Dedifferentiated amniotic fluid mesenchymal stem cell (primary cell): ENCODE measurements at regions not wholly inside any gene's neighbourhood (a gene's known extent, or its start where the extent isn't known, plus 50 kb on each side); places are given as distances from the start of the nearest gene placed in this dataset.

Experiments used
- DNase-seq: peaks from one replicate; pipeline ENCODE4 v3.0.0-alpha.2; 2016; ENCODE audit errors: extremely low spot score

GRCh38 chr20:21836346-21836745, 130.9 kb downstream of the PAX1 start:
- no peak for DNase-seq

- no peak for DNase-seq
Observed at GRCh38 chr20:21835042-21835441, 129.6 kb downstream of the PAX1 start.

DNA sequence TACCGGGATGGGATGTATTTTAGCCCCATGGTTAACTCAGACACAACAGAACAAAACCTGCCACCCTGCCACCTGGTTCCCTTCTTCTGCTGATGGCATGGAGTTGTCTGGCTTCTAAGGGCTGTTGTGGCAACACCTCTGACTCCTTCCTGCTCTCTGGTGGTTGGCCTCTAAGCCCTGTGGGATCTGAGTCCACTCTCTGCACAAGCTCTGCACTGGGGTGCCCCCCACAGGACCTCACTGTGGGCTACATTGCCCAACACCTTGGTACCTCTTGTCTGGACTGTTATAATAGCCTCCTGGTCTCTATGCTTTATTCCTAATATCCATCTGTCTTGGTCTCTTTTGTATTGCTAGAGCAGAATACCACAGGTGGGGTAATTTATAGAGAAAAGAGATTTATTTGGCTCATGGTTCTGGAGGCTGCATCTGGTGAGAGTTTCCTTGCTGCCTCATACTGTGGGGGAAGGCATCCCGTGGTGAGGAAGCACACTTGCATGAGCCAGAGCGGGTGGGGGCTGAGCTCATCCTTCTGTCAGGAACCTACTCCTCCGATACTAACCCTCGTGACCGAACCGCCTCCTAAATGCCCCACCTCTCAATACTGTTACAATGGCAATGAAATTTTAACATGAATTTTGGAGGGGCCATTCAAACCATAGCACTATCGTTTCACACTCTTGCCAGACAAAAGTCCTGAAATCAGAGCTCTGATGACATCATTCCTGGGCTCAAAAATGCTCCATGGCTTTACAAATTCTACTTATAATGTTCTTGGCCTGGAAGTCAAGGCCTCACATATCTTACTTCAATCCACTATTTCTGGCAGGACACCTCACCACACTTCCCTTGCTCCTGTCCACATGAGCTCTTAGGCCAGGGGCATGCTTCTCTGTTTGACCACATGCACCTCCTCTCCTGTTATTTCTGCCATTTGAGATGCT, 127.2 kb downstream of the PAX1 start:
- no peak for DNase-seq

GRCh38 chr20:21826976-21827375, 121.5 kb downstream of the PAX1 start:
- DNase-seq, result no peak

GRCh38 chr20:21821358-21821757, 115.9 kb downstream of the PAX1 start:
- DNase-seq, result no peak

- DNase-seq, result no peak
Observed at GRCh38 chr20:21820688-21821087, 115.2 kb downstream of the PAX1 start.

- DNase-seq, result no peak
Observed at GRCh38 chr20:21820045-21820444, 114.6 kb downstream of the PAX1 start.

- no peak for DNase-seq
Observed at GRCh38 chr20:21812379-21812778, 106.9 kb downstream of the PAX1 start.

- no peak for DNase-seq
Observed at GRCh38 chr20:21809961-21810523, 104.6 kb downstream of the PAX1 start.

GRCh38 chr20:21808863-21809664, 103.6 kb downstream of the PAX1 start:
- DNase-seq, result no peak

DNA sequence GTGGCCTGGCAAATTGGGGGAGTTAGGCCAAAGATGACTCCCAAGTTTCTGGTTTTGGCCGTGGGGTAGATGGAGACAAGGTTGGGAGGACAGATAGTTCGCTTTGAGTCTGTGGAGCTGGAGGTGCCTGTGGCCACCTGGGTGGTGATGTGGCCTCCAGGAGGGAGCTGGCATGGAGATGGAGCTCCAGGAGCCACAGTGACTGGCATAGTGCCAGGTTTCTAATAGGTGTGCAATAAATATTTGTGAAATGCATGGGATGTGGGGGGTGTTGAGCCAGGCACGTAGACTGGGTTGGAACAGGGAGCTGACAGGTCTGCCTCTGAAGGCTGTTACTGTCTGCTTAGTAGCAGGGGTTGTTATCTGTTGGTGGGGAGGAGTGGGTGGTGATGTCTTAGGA, 102.7 kb downstream of the PAX1 start:
- no peak for DNase-seq

DNA sequence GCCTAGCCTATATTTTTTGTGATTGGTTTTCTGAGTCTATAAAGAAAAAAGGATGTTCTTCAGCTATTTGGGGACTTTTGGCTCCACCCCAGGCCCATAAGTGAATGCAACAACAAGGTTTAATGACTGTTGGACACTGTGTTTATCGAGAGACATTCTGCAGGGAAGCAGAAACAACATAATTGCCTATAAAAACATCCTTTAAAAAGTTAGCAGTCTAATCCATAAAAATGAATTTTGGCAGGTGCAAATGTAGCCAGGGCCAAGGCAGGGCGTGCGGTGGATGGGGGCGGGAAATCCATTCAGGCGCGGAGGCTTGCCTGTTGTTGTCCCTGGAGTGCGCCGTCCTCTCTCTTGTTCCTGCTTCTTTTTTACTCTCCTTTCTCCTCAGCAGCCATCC, 99.3 kb downstream of the PAX1 start:
- DNase-seq, result no peak

DNA sequence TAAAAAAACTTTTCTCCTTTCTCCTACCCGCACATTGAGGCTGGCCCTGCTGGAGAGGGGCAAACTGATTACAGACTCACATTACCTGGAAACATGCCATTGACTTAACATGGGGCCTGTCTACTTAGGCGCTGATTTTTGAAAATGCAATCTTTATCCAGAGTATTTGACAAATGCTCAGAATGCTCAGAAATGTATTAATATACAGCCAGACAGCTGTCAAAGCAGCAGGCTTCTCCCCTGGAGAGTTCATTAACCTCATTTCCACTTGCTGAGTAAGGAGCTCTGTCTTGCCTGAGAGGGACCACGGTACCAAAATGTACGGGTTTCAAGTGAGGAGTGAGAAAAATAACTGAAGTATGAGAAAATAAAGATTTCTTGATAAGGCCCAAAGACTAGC, 95.7 kb downstream of the PAX1 start:
- no peak for DNase-seq

DNA sequence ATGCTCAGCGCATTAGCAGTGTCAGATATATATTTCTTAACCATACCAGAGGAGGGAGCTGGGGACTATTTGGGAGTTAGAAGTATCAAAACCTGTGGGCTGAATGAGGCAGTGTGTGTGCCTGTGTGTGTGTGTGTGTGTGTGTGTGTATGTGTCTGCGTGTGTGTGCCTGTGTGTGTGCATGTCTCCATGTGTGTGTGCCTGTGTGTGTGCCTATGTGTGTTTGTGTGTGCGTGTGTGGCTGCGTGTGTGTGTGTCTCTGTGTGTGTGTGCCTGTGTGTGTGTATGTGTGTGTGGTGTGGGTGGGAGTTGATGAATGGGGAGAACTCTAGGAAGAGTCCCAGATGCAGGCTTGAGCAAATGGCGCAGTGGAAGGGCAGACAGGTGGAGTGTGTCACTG, 92.9 kb downstream of the PAX1 start:
- no peak for DNase-seq

DNA sequence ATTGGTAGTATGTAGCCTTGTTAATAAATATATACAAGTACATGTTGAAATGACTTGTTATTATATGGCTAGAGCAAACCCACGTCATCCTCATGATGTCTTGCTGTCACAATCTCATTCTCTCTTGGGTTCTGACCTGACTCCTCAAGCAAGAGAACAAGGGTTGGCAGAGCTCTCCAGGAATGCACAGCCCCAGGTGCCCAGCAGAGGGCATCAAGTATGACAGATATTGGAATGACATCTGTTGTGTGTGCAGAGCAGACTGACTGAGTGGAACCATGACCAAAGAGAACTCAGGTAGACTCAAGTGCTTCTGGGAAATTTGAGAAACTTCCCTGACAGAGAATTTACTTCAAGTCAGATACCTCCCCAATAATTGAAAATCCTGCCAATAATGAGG, 90.6 kb downstream of the PAX1 start:
- no peak for DNase-seq

- DNase-seq, result no peak
Observed at GRCh38 chr20:21788082-21788481, 82.6 kb downstream of the PAX1 start.

GRCh38 chr20:21781446-21782075, 76.1 kb downstream of the PAX1 start:
- no peak for DNase-seq

GRCh38 chr20:21780528-21780927, 75.1 kb downstream of the PAX1 start:
- no peak for DNase-seq
